HepG2 (cell line): ENCODE measurements at regions not wholly inside any gene's neighbourhood (a gene's known extent, or its start where the extent isn't known, plus 50 kb on each side); places are given as distances from the start of the nearest gene placed in this dataset.

Experiments used
- ATAC-seq: fragments of 200-7000 bp; cut with Tn5 transposase; 3 replicates; pipeline ENCODE4 v1.9.1; 2020; ENCODE audit warnings: mild to moderate bottlenecking, moderate library complexity
- BruUV-seq: library from RNA; stranded (reverse); fragments of 400-500 nt; replicated peaks from 2 replicates; lab custom pipeline; 2021; lab: Mats Ljungman, UMichigan
- CTCF ChIA-PET: fragments of 300-600 bp; formaldehyde crosslinking; extraction: SDS; loops from one replicate; lab custom pipeline; 2021; ENCODE audit warnings: low total read pairs, inconsistent platforms, low intra/inter-chr PET ratio; lab: Yijun Ruan, JAX
- POLR2A ChIA-PET: fragments of 350-600 bp; sonication (Branson Sonifier 250); formaldehyde crosslinking; loops from one replicate; lab custom pipeline; 2020; ENCODE audit warnings: antibody characterized with exemption, inconsistent platforms; lab: Yijun Ruan, JAX
- DNase-seq: peaks from one replicate; pipeline ENCODE4 v3.0.0-alpha.2; 2015; ENCODE audit warnings: low spot score
- FAIRE-seq: peaks from 3 replicates; lab custom pipeline; 2011; peaks lifted over from hg19 to GRCh38; lab: Jason Lieb, UNC
- H2AFZ ChIP-seq: one replicate; pipeline ENCODE4 v1.6.1; 2011; ENCODE audit warnings: low read length, inconsistent platforms
- H3K27ac ChIP-seq: fragments of 300-600 bp; 3 replicates; pipeline ENCODE4 v1.8.0; 2011; ENCODE audit warnings: mixed run types, mild to moderate bottlenecking, mixed read lengths, low read length, inconsistent platforms; ENCODE audit not compliant: insufficient read depth; ENCODE audit errors: extremely low read length
- H3K27me3 ChIP-seq, 2 experiments: fragments of 200-600 bp in 1 of 2; 2 replicates in 1 of 2; 3 replicates in 1 of 2; pipeline versions ENCODE4 v1.6.0 to v1.8.0; 2011; ENCODE audit warnings: low read length in 2 of 2, mild to moderate bottlenecking in 2 of 2, moderate library complexity in 2 of 2, inconsistent platforms in 1 of 2; ENCODE audit not compliant: insufficient read depth in 2 of 2, control insufficient read depth in 1 of 2
- H3K36me3 ChIP-seq, 2 experiments: fragments of 200-600 bp in 1 of 2; replicated peaks in 1 of 2; 2 replicates in 1 of 2; 3 replicates in 1 of 2; pipeline versions ENCODE4 v1.5.1 to v1.8.0; 2011; ENCODE audit warnings: low read length in 2 of 2, inconsistent platforms in 1 of 2; ENCODE audit not compliant: insufficient read depth in 2 of 2, control insufficient read depth in 1 of 2
- H3K4me1 ChIP-seq: 2 replicates; pipeline ENCODE4 v1.5.1; 2012; ENCODE audit warnings: low read length, inconsistent platforms; ENCODE audit not compliant: insufficient read depth
- H3K4me2 ChIP-seq: 2 replicates; pipeline ENCODE4 v1.6.0; 2011; ENCODE audit warnings: low read depth, low read length, inconsistent platforms
- H3K4me3 ChIP-seq, 3 experiments: fragments of 200-600 bp in 1 of 3; sonication (generic), shearing (Covaris generic) in 1 of 3; replicated peaks in 1 of 3; 2 replicates each; pipeline ENCODE4 v1.5.1; 2011 to 2016; ENCODE audit warnings: low read length in 3 of 3, inconsistent platforms in 2 of 3, low read depth in 2 of 3, mild to moderate bottlenecking in 2 of 3, control low read depth in 1 of 3, mixed read lengths in 1 of 3; ENCODE audit not compliant: insufficient read depth in 1 of 3
- H3K79me2 ChIP-seq: one replicate; pipeline ENCODE4 v1.6.1; 2011; ENCODE audit warnings: low read length, inconsistent platforms; ENCODE audit not compliant: insufficient read depth
- H3K9ac ChIP-seq: 2 replicates; pipeline ENCODE4 v1.6.0; 2011; ENCODE audit warnings: mild to moderate bottlenecking, low read depth, low read length, inconsistent platforms; ENCODE audit not compliant: insufficient read depth
- H3K9me3 ChIP-seq: 2 replicates; pipeline ENCODE4 v1.5.1; 2012; ENCODE audit warnings: mild to moderate bottlenecking, low read length
- H4K20me1 ChIP-seq: 2 replicates; pipeline ENCODE4 v1.6.0; 2011; ENCODE audit warnings: inconsistent platforms, mild to moderate bottlenecking, low read length, moderate library complexity; ENCODE audit not compliant: insufficient read depth
- ATF7 ChIP-seq, 2 experiments: fragments of 450-650 bp in 1 of 2; sonication (generic) in 1 of 2; formaldehyde crosslinking in 1 of 2; IDR thresholded peaks; 2 replicates each; pipeline versions ENCODE4 v1.4.0 to v1.6.1; 2016 to 2020; ENCODE audit warnings: antibody characterized with exemption in 1 of 2, mild to moderate bottlenecking in 1 of 2, missing genetic modification reagents in 1 of 2
- NFE2 ChIP-seq: sonication (generic); formaldehyde crosslinking; IDR thresholded peaks from 2 replicates; pipeline ENCODE4 v1.4.0; 2020; ENCODE audit warnings: missing genetic modification reagents
- ZNF557 ChIP-seq: sonication (generic); formaldehyde crosslinking; IDR thresholded peaks from 2 replicates; pipeline ENCODE4 v1.4.0; 2020; ENCODE audit warnings: missing genetic modification reagents
- ZNF670 ChIP-seq: sonication (generic); formaldehyde crosslinking; IDR thresholded peaks from 2 replicates; pipeline ENCODE4 v1.8.0; 2022; ENCODE audit warnings: mild to moderate bottlenecking, missing genetic modification reagents, borderline replicate concordance
- ZNF839 ChIP-seq: sonication (generic); formaldehyde crosslinking; IDR thresholded peaks from 2 replicates; pipeline ENCODE4 v1.4.0; 2020; ENCODE audit warnings: missing genetic modification reagents, mild to moderate bottlenecking, borderline replicate concordance
- ZSCAN20 ChIP-seq: sonication (generic); formaldehyde crosslinking; IDR thresholded peaks from 2 replicates; pipeline ENCODE4 v1.4.0; 2020; ENCODE audit warnings: missing genetic modification reagents, mild to moderate bottlenecking, borderline replicate concordance
- WGBS: methylation state at CpG from one replicate; pipeline ENCODE4 v1.1.6; 2017; ENCODE audit warnings: low lambda C conversion rate; 5-methylcytosine and 5-hydroxymethylcytosine counted together
- in situ Hi-C: cut with HindIII; loops from 2 replicates; pipeline ENCODE4 v1.10.0; 2017; ENCODE audit warnings: low pct_unique_long_range_greater_than_20kb; ENCODE audit not compliant: extremely low pct_ligation_motif_present
- intact Hi-C: fragments of 100-400 bp; cut with micrococcal nuclease; formaldehyde crosslinking; loops from one replicate; pipeline ENCODE4 v1.10.0; 2022; ENCODE audit not compliant: unreplicated experiment
- TF ChIP-seq, protein P1 (sequence below): sonication (generic); formaldehyde crosslinking; IDR thresholded peaks from 2 replicates; pipeline ENCODE4 v1.9.0; 2021; ENCODE audit warnings: missing genetic modification reagents, mild to moderate bottlenecking, borderline replicate concordance

DNA sequence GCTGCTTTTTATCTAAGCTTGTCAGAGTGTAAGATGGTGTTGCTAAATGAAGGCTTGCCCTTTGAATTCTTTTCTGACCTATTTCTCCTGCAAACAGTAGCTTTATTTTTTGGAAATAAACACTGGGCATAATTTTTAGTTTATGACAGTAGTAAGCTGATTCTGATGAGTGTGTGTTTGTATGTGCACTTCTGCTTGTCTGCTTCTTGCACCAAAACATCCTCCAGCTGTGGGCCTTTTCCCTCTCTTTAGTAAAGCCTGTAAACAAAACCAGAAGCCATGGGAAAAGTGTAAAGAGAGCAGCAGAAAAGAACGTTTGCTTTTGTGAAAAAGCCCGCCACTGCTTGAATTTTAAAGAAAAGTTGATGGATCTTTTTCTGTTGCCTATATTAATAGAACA is 136.4 kb upstream of the IL12A start (continued):
- TF ChIP-seq, protein P1, sequence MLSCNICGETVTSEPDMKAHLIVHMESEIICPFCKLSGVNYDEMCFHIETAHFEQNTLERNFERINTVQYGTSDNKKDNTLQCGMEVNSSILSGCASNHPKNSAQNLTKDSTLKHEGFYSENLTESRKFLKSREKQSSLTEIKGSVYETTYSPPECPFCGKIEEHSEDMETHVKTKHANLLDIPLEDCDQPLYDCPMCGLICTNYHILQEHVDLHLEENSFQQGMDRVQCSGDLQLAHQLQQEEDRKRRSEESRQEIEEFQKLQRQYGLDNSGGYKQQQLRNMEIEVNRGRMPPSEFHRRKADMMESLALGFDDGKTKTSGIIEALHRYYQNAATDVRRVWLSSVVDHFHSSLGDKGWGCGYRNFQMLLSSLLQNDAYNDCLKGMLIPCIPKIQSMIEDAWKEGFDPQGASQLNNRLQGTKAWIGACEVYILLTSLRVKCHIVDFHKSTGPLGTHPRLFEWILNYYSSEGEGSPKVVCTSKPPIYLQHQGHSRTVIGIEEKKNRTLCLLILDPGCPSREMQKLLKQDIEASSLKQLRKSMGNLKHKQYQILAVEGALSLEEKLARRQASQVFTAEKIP: no peak
- TF ChIP-seq ZSCAN20 (CRISPR knock-in tag) (no peak), NFE2 (CRISPR knock-in tag) (no peak), ZNF670 (CRISPR knock-in tag) (no peak), ZNF839 (CRISPR knock-in tag) (no peak)

DNA sequence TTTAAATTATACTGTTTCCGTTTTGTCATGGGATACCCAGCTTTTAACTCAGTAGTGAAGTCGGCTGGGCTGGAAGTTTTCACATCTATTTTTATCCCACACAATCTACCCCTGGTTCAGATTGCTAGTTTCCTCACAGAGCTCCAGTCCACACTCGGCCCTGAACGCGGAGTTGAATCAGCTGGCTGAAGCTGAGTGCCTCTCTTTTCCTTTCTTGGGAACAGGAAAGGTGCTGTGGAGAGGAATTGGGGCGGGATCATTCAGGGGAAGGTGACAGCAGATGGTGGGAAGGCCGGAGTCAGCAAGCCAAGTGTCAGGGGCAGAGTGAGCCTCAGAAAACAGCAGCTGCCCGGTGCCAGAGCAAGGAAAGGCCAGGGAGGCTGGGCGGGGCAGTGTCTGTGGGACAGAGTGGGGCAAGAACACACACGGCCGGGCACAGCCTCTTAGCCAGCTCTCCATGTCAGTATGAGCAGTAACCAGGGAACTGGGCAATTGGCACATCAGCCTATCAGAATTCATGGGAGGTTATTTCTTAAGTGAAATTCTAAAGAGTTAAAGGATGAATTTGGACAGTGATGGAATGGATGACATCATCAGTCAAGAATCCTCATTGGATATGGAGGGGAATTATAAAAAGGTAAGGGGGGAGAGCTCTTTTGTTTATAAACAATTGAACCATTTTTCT is 135.7 kb upstream of the IL12A start:
- FAIRE-seq (no peak), DNase-seq (no peak), ATAC-seq (no peak)

More for the DNA sequence above, 135.7 kb upstream of the IL12A start:
- Histone ChIP-seq H3K9ac (no peak overlapping the region), H3K36me3 (no peaks in the 10 kb centered on the region), H3K27me3 (no peaks in the 10 kb centered on the region; a peak in 2 of 5 replicates), H4K20me1 (no peaks in the 10 kb centered on the region), H3K9me3 (no peaks in the 10 kb centered on the region), H3K4me3 (no peak overlapping the region), H2AFZ (no peak overlapping the region), H3K4me2 (no peak overlapping the region), H3K79me2 (no peaks in the 10 kb centered on the region), H3K4me1 (no peaks in the 10 kb centered on the region), H3K27ac (no peak overlapping the region)
- BruUV-seq: no TSS peak
- TF ChIP-seq ATF7 (IDR thresholded peaks at IDR 0.05) (peak; percentile 88), ATF7 (CRISPR knock-in tag; IDR thresholded peaks at IDR 0.05) (no peak), ZNF557 (CRISPR knock-in tag) (no peak)
- POLR2A ChIA-PET: no interaction called here
- intact Hi-C loops (no loop called here), in situ Hi-C loops (no loop called here)
- 13% methylated on average over 11 of the region's 11 CpGs for WGBS
- CTCF ChIA-PET: no interaction called here
